GM23338 (cell line): ENCODE measurements at regions not wholly inside any gene's neighbourhood (a gene's known extent, or its start where the extent isn't known, plus 50 kb on each side); places are given as distances from the start of the nearest gene placed in this dataset.

Source experiments
- ATAC-seq: fragments of 200-7000 bp; cut with Tn5 transposase; 3 replicates; pipeline ENCODE4 v1.9.1; 2020
- DNase-seq: peaks from one replicate; pipeline ENCODE4 v3.0.0-alpha.2; 2015; ENCODE audit warnings: low spot score
- H2AFZ ChIP-seq: fragments of 200-600 bp; sonication (generic); 2 replicates; pipeline ENCODE4 v1.8.0; 2016; ENCODE audit warnings: antibody characterized with exemption, mild to moderate bottlenecking, moderate library complexity
- H3F3A ChIP-seq: fragments of 200-600 bp; sonication (generic); replicated peaks from 2 replicates; pipeline ENCODE4 v1.8.0; 2017; ENCODE audit warnings: antibody characterized with exemption, mixed run types, low read depth
- H3K27ac ChIP-seq: fragments of 200-600 bp; sonication (generic); 2 replicates; pipeline ENCODE4 v1.6.1; 2016; ENCODE audit warnings: low read depth
- H3K27me3 ChIP-seq: fragments of 200-600 bp; sonication (generic); 2 replicates; pipeline ENCODE4 v1.8.0; 2016; ENCODE audit warnings: mild to moderate bottlenecking, mixed run types, moderate library complexity; ENCODE audit not compliant: insufficient read depth
- H3K36me3 ChIP-seq: fragments of 200-600 bp; sonication (generic); 2 replicates; pipeline ENCODE4 v1.8.0; 2016; ENCODE audit warnings: mild to moderate bottlenecking; ENCODE audit not compliant: insufficient read depth
- H3K4me1 ChIP-seq: fragments of 200-600 bp; sonication (generic); 2 replicates; pipeline ENCODE4 v1.8.0; 2016; ENCODE audit warnings: mild to moderate bottlenecking, moderate library complexity; ENCODE audit not compliant: insufficient read depth
- H3K4me2 ChIP-seq: fragments of 200-600 bp; sonication (generic); 2 replicates; pipeline ENCODE4 v1.7.1; 2017; ENCODE audit warnings: mixed run types
- H3K4me3 ChIP-seq: fragments of 200-600 bp; sonication (generic); 2 replicates; pipeline ENCODE4 v1.6.1; 2016; ENCODE audit warnings: mixed run types
- H3K79me2 ChIP-seq: fragments of 200-600 bp; sonication (generic); replicated peaks from 2 replicates; pipeline ENCODE4 v1.8.0; 2017; ENCODE audit warnings: mild to moderate bottlenecking; ENCODE audit not compliant: insufficient read depth
- H3K9me2 ChIP-seq: fragments of 200-600 bp; sonication (generic); 2 replicates; pipeline ENCODE4 v1.8.0; 2017; ENCODE audit not compliant: insufficient read depth
- H4K20me1 ChIP-seq: fragments of 200-600 bp; sonication (generic); replicated peaks from 2 replicates; pipeline ENCODE4 v1.8.0; 2017; ENCODE audit warnings: mild to moderate bottlenecking; ENCODE audit not compliant: insufficient read depth
- H3K27ac Mint-ChIP-seq: 2 replicates; pipeline ENCODE4 v1.8.0; 2020; ENCODE audit warnings: inconsistent platforms, mild to moderate bottlenecking, moderate library complexity, mixed read lengths
- H3K27me3 Mint-ChIP-seq: 3 replicates; pipeline ENCODE4 v1.8.0; 2022; ENCODE audit warnings: low read depth, mild to moderate bottlenecking, moderate library complexity, mixed read lengths, inconsistent platforms; ENCODE audit not compliant: insufficient read depth, poor library complexity
- H3K36me3 Mint-ChIP-seq: 3 replicates; pipeline ENCODE4 v1.8.0; 2021; ENCODE audit warnings: low read depth, mild to moderate bottlenecking, inconsistent platforms, moderate library complexity, mixed read lengths
- H3K4me1 Mint-ChIP-seq: 3 replicates; pipeline ENCODE4 v1.8.0; 2020; ENCODE audit warnings: mild to moderate bottlenecking, inconsistent platforms, mixed read lengths
- H3K4me3 Mint-ChIP-seq: 3 replicates; pipeline ENCODE4 v1.8.0; 2021; ENCODE audit warnings: moderate library complexity, mild to moderate bottlenecking, inconsistent platforms, mixed read lengths
- H3K9me3 Mint-ChIP-seq: 3 replicates; pipeline ENCODE4 v1.8.0; 2020; ENCODE audit warnings: moderate library complexity, mild to moderate bottlenecking, inconsistent platforms, mixed read lengths
- CREB1 ChIP-seq: fragments of 250-450 bp; sonication (Bioruptor Pico); IDR thresholded peaks from 2 replicates; pipeline ENCODE4 v1.5.0; 2020; ENCODE audit warnings: low read depth, mild to moderate bottlenecking, moderate library complexity
- CTCF ChIP-seq, 2 experiments: fragments of 200-600 bp in 1 of 2; sonication (generic) in 1 of 2; conservative IDR thresholded peaks; 2 replicates each; pipeline versions ENCODE4 v1.5.1 to v1.6.1; 2016 to 2017; ENCODE audit warnings: antibody characterized with exemption in 2 of 2, low read depth in 2 of 2, mild to moderate bottlenecking in 2 of 2, moderate library complexity in 1 of 2
- ETS1 ChIP-seq: IDR thresholded peaks from 2 replicates; pipeline ENCODE4 v1.6.1; 2016; ENCODE audit warnings: antibody characterized with exemption
- EZH2 ChIP-seq: fragments of 200-600 bp; sonication (generic); IDR thresholded peaks from one replicate; pipeline ENCODE4 v1.8.0; 2017; ENCODE audit warnings: antibody characterized with exemption, mild to moderate bottlenecking, low read depth; ENCODE audit not compliant: unreplicated experiment
- JUNB ChIP-seq: IDR thresholded peaks from one replicate; pipeline ENCODE4 v1.6.1; 2016; ENCODE audit warnings: antibody characterized with exemption; ENCODE audit not compliant: unreplicated experiment
- NANOG ChIP-seq: IDR thresholded peaks from 2 replicates; pipeline ENCODE4 v1.6.1; 2016; ENCODE audit warnings: antibody characterized with exemption, borderline replicate concordance
- POLR2AphosphoS5 ChIP-seq: IDR thresholded peaks from 2 replicates; pipeline ENCODE4 v1.6.1; 2016; ENCODE audit warnings: antibody characterized with exemption, low read depth
- STAT1 ChIP-seq: IDR thresholded peaks from one replicate; pipeline ENCODE4 v1.6.1; 2016; ENCODE audit warnings: antibody characterized with exemption; ENCODE audit not compliant: unreplicated experiment
- ZNF331 ChIP-seq: fragments of 250-450 bp; sonication (Bioruptor Pico); IDR thresholded peaks from 2 replicates; pipeline ENCODE4 v1.5.0; 2020; ENCODE audit warnings: low read depth, mild to moderate bottlenecking, moderate library complexity

DNA sequence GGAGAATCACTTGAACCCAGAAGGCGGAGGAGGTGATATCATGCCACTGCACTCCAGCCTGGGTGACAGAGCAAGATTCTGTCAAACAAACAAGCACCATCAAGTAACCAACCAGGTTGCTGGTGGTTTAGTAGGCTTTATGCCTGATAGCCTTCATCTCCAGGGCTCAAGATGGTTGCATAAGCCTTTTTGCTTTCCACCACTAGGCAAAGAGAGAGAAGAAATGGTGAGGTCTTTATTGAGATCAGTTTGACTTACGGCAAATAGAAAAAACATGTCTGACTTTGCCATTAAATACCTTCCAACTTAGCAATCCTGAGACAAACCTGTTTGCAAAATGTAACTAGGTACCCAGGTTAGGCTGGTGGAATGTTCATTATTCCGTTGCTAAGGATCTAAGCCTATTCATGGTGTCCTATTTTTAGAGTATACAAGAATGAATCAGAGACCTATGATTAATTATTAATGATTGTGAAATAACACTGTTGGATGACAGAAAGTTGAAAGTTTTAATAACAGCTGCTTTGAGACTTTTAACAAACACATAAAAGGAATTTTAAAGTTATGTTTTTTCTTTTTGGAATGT lies 53.5 kb upstream of the SLC38A11 start:
- Mint-ChIP-seq H3K4me1 (peaks cover 8% of the 10 kb centered on the region; the same call in 2 of the 3 replicates), H3K9me3 (no peaks in the 10 kb centered on the region), H3K4me3 (no peak overlapping the region), H3K36me3 (no peaks in the 10 kb centered on the region), H3K27ac (no peak overlapping the region), H3K27me3 (no peaks in the 10 kb centered on the region)
- Histone ChIP-seq H3K27ac (no peak overlapping the region), H2AFZ (no peak overlapping the region), H4K20me1 (no peaks in the 10 kb centered on the region), H3K27me3 (no peaks in the 10 kb centered on the region), H3K79me2 (no peaks in the 10 kb centered on the region), H3K4me2 (no peak overlapping the region), H3K4me1 (peaks cover 8% of the 10 kb centered on the region; the same call in 1 of the 2 replicates), H3K36me3 (no peaks in the 10 kb centered on the region), H3K9me2 (no peaks in the 10 kb centered on the region), H3F3A (no peaks in the 10 kb centered on the region), H3K4me3 (no peak overlapping the region)
- no peak for ATAC-seq
- TF ChIP-seq CREB1 (CRISPR knock-in tag) (no peak), STAT1 (no peak), POLR2AphosphoS5 (no peak), ZNF331 (CRISPR knock-in tag) (no peak)
- no peak for DNase-seq

DNA sequence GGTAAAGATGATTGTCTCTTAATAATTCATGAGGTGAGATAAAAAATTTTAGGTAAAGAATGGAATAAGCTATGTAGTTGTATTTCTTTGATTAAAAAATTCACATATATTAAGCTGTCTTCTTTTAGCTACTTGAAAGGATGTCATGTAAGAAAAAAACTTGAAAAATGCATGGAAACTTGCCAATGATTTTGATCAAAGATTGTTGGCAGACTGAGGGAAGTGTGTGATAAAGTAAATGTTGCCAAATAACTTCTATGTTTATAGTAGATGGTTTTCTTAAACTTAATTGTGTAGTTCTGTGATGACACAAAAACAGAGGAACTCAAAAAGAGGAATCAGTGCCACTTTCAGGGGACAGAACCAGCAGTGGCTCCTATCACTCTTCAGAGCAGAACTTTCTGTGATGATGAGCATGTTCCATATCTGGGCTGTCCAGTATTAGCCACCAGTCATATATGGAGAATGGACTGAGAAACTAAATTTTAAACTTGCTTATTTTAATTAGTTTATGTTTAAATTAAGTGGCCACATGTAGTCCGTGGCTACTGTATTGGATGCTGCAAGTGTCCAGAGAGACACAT lies 51.9 kb upstream of the SLC38A11 start:
- H3K4me1 ChIP-seq = peaks cover 8% of the 10 kb centered on the region; the same call in 1 of the 2 replicates
- H3F3A ChIP-seq = no peaks in the 10 kb centered on the region
- Mint-ChIP-seq H3K9me3 (no peaks in the 10 kb centered on the region), H3K4me1 (peaks cover 8% of the 10 kb centered on the region; the same call in 2 of the 3 replicates), H3K27me3 (no peaks in the 10 kb centered on the region), H3K27ac (no peak overlapping the region), H3K36me3 (no peaks in the 10 kb centered on the region), H3K4me3 (no peak overlapping the region)
- no peak overlapping the region for H3K4me3 ChIP-seq
- TF ChIP-seq CREB1 (CRISPR knock-in tag) (no peak), JUNB (no peak), CTCF (conservative IDR thresholded peaks at IDR 0.05; ENCODE audit: low read depth in 2 of 2) (no peak), ZNF331 (CRISPR knock-in tag) (no peak), EZH2 (no peak), NANOG (no peak), ETS1 (no peak)
- H3K9me2 ChIP-seq = no peaks in the 10 kb centered on the region
- no peaks in the 10 kb centered on the region for H3K79me2 ChIP-seq
- no peak for DNase-seq
- no peak for ATAC-seq
- no peaks in the 10 kb centered on the region for H3K27me3 ChIP-seq
- no peaks in the 10 kb centered on the region for H4K20me1 ChIP-seq
- no peak overlapping the region for H3K27ac ChIP-seq
- no peaks in the 10 kb centered on the region for H3K36me3 ChIP-seq
- no peak overlapping the region for H2AFZ ChIP-seq
- no peak overlapping the region for H3K4me2 ChIP-seq
